ENCODE measurements at regions not wholly inside any gene's neighbourhood (a gene's known extent, or its start where the extent isn't known, plus 50 kb on each side); places are given as distances from the start of the nearest gene placed in this dataset.

DNA sequence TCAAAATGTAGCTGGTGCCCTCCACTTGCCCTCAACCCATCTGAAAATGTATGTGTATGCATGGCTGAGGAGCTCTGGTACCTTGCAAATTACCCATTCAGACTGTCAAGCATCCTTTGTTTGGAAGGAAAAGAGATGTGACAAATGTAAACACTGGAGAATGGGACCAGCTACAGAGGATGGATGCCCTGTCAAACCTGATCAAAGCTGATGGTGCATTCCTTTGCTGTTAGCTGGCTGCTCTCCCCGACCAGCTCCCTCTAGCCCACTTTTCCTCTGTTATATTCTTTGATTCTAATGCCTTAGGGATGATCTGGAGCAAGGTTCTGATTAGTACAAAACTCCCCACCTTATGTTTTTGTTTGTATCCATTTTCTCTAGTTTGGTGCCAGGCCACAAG lies 310.3 kb downstream of the C12orf75 start:
- POLR2A ChIA-PET: no interaction called here
- no peak overlapping the region for H3K4me3 ChIP-seq (ENCODE audit: low read length)
- Mint-ChIP-seq H3K4me3 (no peak overlapping the region), H3K36me3 (ENCODE audit: low read depth) (no peaks in the 10 kb centered on the region), H3K9me3 (peaks cover 8% of the 10 kb centered on the region), H3K27me3 (peaks cover 6% of the 10 kb centered on the region), H3K27ac (no peak overlapping the region), H3K4me1 (ENCODE audit: low read depth) (no peaks in the 10 kb centered on the region)
- CTCF ChIA-PET: no interaction called here
- H3K9me3 ChIP-seq (ENCODE audit: control insufficient read depth in 1 of 2, insufficient read depth in 1 of 2, low read length in 2 of 2): peaks cover 0 to 4% of the 10 kb centered on the region in 2 experiments
- no peaks in the 10 kb centered on the region for H3K36me3 ChIP-seq (ENCODE audit: insufficient read depth, low read length)
- DNase-seq: no peak
- no peaks in the 10 kb centered on the region for H3K27me3 ChIP-seq (ENCODE audit: control insufficient read depth in 1 of 2, insufficient read depth in 2 of 2, low read length in 2 of 2)
- no peak overlapping the region for H3K27ac ChIP-seq (ENCODE audit: low read depth in 1 of 2, low read length in 2 of 2)
- H3K4me1 ChIP-seq (ENCODE audit: insufficient read depth, low read length): no peaks in the 10 kb centered on the region
- intact Hi-C loops (cut with DNase I, micrococcal nuclease): no loop called here
- TF ChIP-seq, protein P1, sequence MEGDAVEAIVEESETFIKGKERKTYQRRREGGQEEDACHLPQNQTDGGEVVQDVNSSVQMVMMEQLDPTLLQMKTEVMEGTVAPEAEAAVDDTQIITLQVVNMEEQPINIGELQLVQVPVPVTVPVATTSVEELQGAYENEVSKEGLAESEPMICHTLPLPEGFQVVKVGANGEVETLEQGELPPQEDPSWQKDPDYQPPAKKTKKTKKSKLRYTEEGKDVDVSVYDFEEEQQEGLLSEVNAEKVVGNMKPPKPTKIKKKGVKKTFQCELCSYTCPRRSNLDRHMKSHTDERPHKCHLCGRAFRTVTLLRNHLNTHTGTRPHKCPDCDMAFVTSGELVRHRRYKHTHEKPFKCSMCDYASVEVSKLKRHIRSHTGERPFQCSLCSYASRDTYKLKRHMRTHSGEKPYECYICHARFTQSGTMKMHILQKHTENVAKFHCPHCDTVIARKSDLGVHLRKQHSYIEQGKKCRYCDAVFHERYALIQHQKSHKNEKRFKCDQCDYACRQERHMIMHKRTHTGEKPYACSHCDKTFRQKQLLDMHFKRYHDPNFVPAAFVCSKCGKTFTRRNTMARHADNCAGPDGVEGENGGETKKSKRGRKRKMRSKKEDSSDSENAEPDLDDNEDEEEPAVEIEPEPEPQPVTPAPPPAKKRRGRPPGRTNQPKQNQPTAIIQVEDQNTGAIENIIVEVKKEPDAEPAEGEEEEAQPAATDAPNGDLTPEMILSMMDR (IDR thresholded peaks at IDR 0.05): no peak
- no peak for ATAC-seq (ENCODE audit: poor library complexity)

DNA sequence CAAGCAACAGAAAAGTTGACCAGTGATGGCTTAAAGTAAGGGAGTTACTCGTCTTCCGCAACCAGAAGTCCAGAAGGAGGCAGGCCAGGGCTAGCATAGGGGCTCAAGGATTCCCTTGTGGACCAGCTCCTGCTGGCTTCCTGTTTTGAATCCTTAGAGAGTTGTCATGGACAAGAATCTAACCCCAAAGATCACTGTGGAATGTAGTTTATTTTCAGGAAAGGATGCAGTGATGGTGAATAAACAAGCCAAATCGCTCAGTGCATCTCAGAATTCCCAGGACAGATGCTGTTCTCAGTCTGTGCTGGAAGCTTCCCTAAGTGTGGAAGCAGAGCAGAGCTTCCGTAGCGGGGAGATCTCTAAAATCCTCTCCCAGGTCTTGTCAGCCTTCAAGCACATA lies 311.3 kb downstream of the C12orf75 start:
- intact Hi-C loops (cut with DNase I, micrococcal nuclease): no loop called here
- ATAC-seq (ENCODE audit: poor library complexity) (no peak), DNase-seq (no peak)
- TF ChIP-seq, protein P1 (IDR thresholded peaks at IDR 0.05): no peak
- Histone ChIP-seq H3K27me3 (ENCODE audit: control insufficient read depth in 1 of 2, insufficient read depth in 2 of 2, low read length in 2 of 2) (no peaks in the 10 kb centered on the region), H3K27ac (ENCODE audit: low read depth in 1 of 2, low read length in 2 of 2) (no peak overlapping the region), H3K9me3 (ENCODE audit: control insufficient read depth in 1 of 2, insufficient read depth in 1 of 2, low read length in 2 of 2) (peaks cover 0 to 4% of the 10 kb centered on the region in 2 experiments), H3K4me3 (ENCODE audit: low read length) (no peak overlapping the region), H3K4me1 (ENCODE audit: insufficient read depth, low read length) (no peaks in the 10 kb centered on the region), H3K36me3 (ENCODE audit: insufficient read depth, low read length) (no peaks in the 10 kb centered on the region)
- ChIA-PET POLR2A (no interaction called here), CTCF (no interaction called here)
- no peak overlapping the region for H3K4me3 Mint-ChIP-seq
- H3K27me3 Mint-ChIP-seq: peaks cover 6% of the 10 kb centered on the region
- H3K9me3 Mint-ChIP-seq: peaks cover 4% of the 10 kb centered on the region
- H3K27ac Mint-ChIP-seq: no peak overlapping the region
- H3K4me1 Mint-ChIP-seq (ENCODE audit: low read depth): no peaks in the 10 kb centered on the region
- no peaks in the 10 kb centered on the region for H3K36me3 Mint-ChIP-seq (ENCODE audit: low read depth)

DNA sequence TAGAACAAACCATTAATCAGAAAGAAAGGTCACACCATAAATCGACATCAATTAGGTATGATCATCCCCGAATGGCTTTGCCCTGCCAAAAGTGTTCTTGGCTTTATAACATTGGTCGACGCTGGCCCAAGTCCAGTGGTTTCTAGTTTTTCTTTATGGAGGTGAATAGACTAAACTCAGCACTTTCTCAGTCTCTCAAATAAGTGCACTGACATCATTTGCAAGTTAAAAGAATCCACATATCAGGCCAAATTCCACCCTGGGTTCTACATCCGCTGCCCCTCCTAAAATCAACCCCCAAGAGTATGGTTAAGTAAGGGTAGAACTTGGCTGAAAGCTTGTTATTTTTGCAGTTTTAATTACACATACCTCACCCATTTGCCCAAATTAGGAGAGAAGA lies 314.3 kb downstream of the C12orf75 start:
- H3K27me3 Mint-ChIP-seq: peaks cover 9% of the 10 kb centered on the region
- ChIA-PET POLR2A (no interaction called here), CTCF (no interaction called here)
- no peaks in the 10 kb centered on the region for H3K36me3 Mint-ChIP-seq (ENCODE audit: low read depth)
- no peaks in the 10 kb centered on the region for H3K36me3 ChIP-seq (ENCODE audit: insufficient read depth, low read length)
- peaks cover 0 to 4% of the 10 kb centered on the region in 2 experiments for H3K9me3 ChIP-seq (ENCODE audit: control insufficient read depth in 1 of 2, insufficient read depth in 1 of 2, low read length in 2 of 2)
- DNase-seq (no peak), ATAC-seq (ENCODE audit: poor library complexity) (no peak)
- H3K4me1 Mint-ChIP-seq (ENCODE audit: low read depth): no peaks in the 10 kb centered on the region
- no peak overlapping the region for H3K27ac ChIP-seq (ENCODE audit: low read depth in 1 of 2, low read length in 2 of 2)
- H3K4me3 ChIP-seq (ENCODE audit: low read length): no peak overlapping the region
- no peaks in the 10 kb centered on the region for H3K27me3 ChIP-seq (ENCODE audit: control insufficient read depth in 1 of 2, insufficient read depth in 2 of 2, low read length in 2 of 2)
- no peaks in the 10 kb centered on the region for H3K9me3 Mint-ChIP-seq
- intact Hi-C loops (cut with DNase I, micrococcal nuclease): no loop called here
- no peak overlapping the region for H3K4me3 Mint-ChIP-seq
- no peaks in the 10 kb centered on the region for H3K4me1 ChIP-seq (ENCODE audit: insufficient read depth, low read length)
- H3K27ac Mint-ChIP-seq: no peak overlapping the region
- TF ChIP-seq, protein P1 (IDR thresholded peaks at IDR 0.05): no peak

Data from CD4-positive, alpha-beta T cell (primary cell).